ENCODE measurements at regions not wholly inside any gene's neighbourhood (a gene's known extent, or its start where the extent isn't known, plus 50 kb on each side); places are given as distances from the start of the nearest gene placed in this dataset.

DNA sequence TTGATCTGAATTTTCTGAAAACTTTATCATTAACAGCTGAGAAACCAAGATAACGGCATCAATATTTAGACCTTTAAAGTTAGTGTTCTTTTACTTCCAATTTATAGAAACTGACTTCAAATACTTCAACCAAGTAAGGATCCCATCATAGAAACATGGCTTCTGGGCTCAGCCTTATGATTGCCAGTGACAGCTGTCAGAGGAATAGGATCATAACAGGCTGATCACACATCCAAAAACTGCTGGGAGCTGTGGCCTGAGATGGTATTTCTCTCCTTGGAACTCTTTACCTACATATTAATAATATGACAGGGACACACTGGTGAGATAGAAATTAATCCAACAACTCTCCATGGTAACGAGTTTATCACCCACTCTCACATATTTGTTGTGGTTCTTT is 448.3 kb upstream of the NMUR2 start:
- no peaks in the 10 kb centered on the region for H3K36me3 ChIP-seq
- no peaks in the 10 kb centered on the region for H3K9me3 ChIP-seq
- no peak overlapping the region for H3K9ac ChIP-seq (ENCODE audit: low read depth in 2 of 2, low read length in 2 of 2)
- H3K27me3 ChIP-seq = no peaks in the 10 kb centered on the region
- H3K4me3 ChIP-seq = no peak overlapping the region
- no peaks in the 10 kb centered on the region for H3K4me1 ChIP-seq
- TF ChIP-seq, protein P1, sequence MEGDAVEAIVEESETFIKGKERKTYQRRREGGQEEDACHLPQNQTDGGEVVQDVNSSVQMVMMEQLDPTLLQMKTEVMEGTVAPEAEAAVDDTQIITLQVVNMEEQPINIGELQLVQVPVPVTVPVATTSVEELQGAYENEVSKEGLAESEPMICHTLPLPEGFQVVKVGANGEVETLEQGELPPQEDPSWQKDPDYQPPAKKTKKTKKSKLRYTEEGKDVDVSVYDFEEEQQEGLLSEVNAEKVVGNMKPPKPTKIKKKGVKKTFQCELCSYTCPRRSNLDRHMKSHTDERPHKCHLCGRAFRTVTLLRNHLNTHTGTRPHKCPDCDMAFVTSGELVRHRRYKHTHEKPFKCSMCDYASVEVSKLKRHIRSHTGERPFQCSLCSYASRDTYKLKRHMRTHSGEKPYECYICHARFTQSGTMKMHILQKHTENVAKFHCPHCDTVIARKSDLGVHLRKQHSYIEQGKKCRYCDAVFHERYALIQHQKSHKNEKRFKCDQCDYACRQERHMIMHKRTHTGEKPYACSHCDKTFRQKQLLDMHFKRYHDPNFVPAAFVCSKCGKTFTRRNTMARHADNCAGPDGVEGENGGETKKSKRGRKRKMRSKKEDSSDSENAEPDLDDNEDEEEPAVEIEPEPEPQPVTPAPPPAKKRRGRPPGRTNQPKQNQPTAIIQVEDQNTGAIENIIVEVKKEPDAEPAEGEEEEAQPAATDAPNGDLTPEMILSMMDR (IDR thresholded peaks at IDR 0.05) = no peak
- no peak overlapping the region for H3K27ac ChIP-seq
- no peak for DNase-seq
- intact Hi-C loops (cut with DNase I) = no loop called here

DNA sequence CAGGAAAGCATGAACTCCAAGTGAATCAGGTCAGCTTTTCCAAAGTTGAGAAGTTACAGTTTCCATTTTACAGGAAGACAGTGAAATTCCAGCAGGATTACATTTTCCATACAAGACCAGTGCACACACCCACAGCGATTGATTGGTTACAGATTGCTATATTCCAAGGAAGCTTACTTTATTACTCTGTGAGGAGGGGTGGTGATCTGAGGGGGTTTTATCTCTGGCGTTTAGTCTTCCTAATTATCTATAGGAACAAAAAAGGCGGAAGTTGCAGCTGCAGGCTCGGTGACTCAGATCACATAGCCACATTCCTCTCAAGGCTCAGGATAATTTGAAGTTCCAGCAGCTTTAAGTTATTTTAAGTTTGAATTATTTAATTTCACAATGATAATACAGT is 450.4 kb upstream of the NMUR2 start:
- DNase-seq = no peak
- Histone ChIP-seq H3K27me3 (no peaks in the 10 kb centered on the region), H3K4me3 (no peak overlapping the region), H3K36me3 (no peaks in the 10 kb centered on the region), H3K9ac (ENCODE audit: low read depth in 2 of 2, low read length in 2 of 2) (no peak overlapping the region), H3K9me3 (no peaks in the 10 kb centered on the region), H3K4me1 (no peaks in the 10 kb centered on the region), H3K27ac (no peak overlapping the region)
- intact Hi-C loops (cut with DNase I) = no loop called here
- TF ChIP-seq, protein P1 (IDR thresholded peaks at IDR 0.05) = no peak

DNA sequence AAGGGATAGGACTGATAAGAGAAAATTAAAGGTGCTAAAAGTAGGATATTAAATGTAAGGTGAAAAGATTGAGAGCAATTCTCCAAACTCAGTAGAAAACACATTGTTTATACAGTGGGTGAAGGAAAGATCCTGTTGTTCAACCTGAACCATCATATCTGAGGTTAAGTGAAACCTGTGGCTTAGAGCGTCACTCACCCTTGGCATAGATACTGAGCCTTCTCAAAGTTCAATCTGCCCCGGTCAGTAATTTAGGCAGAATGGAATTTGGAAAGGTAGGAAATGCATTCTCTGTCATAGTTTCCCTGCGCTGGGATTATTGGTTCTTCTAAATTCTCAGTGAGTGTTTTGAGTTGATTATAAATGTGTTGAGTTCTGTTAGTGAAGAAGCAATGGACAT is 456.2 kb upstream of the NMUR2 start:
- H3K4me3 ChIP-seq = no peak overlapping the region
- TF ChIP-seq, protein P1 (IDR thresholded peaks at IDR 0.05) = no peak
- no peak overlapping the region for H3K9ac ChIP-seq (ENCODE audit: low read depth in 2 of 2, low read length in 2 of 2)
- H3K27me3 ChIP-seq = no peaks in the 10 kb centered on the region
- intact Hi-C loops (cut with DNase I) = no loop called here
- H3K4me1 ChIP-seq = no peaks in the 10 kb centered on the region
- DNase-seq = no peak
- no peaks in the 10 kb centered on the region for H3K36me3 ChIP-seq
- H3K9me3 ChIP-seq = no peaks in the 10 kb centered on the region
- H3K27ac ChIP-seq = no peak overlapping the region

DNA sequence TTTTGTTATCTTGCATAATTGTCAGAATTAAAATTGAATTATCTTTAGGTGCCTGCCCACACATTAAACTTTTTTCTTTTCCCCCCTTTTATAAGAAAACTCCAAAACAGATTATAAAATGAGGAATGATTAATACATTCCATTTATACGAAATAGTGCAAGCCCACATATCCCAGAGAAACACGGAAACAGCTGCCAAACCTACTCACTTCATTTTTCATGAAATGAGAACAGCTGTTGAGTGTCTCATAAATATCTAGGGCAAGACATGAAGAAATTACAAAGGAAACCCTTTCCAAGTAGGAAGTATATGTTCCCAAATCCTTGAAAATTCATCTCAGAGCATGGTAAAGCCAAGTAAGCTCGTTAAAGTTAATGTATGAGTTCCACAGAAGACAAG is 459.4 kb upstream of the NMUR2 start:
- H3K9ac ChIP-seq (ENCODE audit: low read depth in 2 of 2, low read length in 2 of 2) = no peak overlapping the region
- TF ChIP-seq, protein P1 (IDR thresholded peaks at IDR 0.05) = no peak
- intact Hi-C loops (cut with DNase I) = no loop called here

DNA sequence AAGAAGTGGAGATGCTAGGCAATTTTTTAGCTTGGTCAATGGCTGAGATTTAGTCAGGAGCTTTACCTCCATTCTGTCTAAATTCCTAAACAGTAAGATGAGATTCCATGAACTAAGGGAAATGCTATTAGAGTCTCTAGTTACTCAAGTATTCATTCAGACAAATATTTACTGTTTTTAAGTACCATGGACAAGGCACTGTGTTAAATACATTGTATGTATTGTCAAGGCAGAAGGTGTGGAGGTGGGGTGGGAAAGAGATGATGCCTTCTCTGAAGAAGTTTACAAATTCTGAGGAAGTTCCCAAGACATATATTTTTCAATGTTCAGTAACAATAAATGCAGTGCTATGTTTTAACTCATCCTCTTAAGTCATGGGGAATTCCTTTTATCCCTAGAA is 459.9 kb upstream of the NMUR2 start:
- Histone ChIP-seq H3K9me3 (no peaks in the 10 kb centered on the region), H3K4me3 (no peak overlapping the region), H3K4me1 (no peaks in the 10 kb centered on the region), H3K27ac (no peak overlapping the region), H3K9ac (ENCODE audit: low read depth in 2 of 2, low read length in 2 of 2) (no peak overlapping the region), H3K36me3 (no peaks in the 10 kb centered on the region), H3K27me3 (no peaks in the 10 kb centered on the region)
- intact Hi-C loops (cut with DNase I) = no loop called here
- TF ChIP-seq, protein P1 (IDR thresholded peaks at IDR 0.05) = no peak
- DNase-seq = no peak

More for the DNA sequence above, 459.4 kb upstream of the NMUR2 start:
- no peak for DNase-seq
- H3K27ac ChIP-seq = no peak overlapping the region
- H3K4me3 ChIP-seq = no peak overlapping the region
- H3K27me3 ChIP-seq = no peaks in the 10 kb centered on the region
- no peaks in the 10 kb centered on the region for H3K4me1 ChIP-seq
- no peaks in the 10 kb centered on the region for H3K36me3 ChIP-seq
- no peaks in the 10 kb centered on the region for H3K9me3 ChIP-seq

DNA sequence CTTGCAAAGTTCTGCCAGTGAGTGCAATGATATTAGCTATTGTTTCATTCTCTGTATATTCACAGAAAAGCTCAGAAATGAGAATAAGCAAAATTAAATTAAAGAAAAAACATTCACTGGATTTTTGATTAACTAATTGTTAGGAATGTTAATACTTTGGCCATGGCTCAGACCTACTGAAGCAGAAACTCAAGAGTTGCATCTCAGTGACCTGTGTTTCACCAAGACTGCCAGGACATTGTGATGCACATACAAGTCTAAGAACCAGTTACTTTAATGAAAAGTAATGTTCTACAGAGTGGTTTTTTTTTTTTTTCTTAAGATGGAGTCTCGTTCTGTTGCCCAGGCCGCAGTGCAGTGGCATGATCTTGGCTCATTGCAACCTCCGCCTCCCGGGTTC is 464.9 kb upstream of the NMUR2 start:
- intact Hi-C loops (cut with DNase I) = no loop called here
- Histone ChIP-seq H3K27me3 (no peaks in the 10 kb centered on the region), H3K9me3 (no peaks in the 10 kb centered on the region), H3K27ac (no peak overlapping the region), H3K9ac (ENCODE audit: low read depth in 2 of 2, low read length in 2 of 2) (no peak overlapping the region), H3K36me3 (no peaks in the 10 kb centered on the region), H3K4me1 (no peaks in the 10 kb centered on the region), H3K4me3 (no peak overlapping the region)
- DNase-seq = no peak
- TF ChIP-seq, protein P1 (IDR thresholded peaks at IDR 0.05) = no peak

Measured in colonic mucosa (tissue), 4 donors.